ENCODE measurements at regions not wholly inside any gene's neighbourhood (a gene's known extent, or its start where the extent isn't known, plus 50 kb on each side); places are given as distances from the start of the nearest gene placed in this dataset.

- TF ChIP-seq CTCF (IDR thresholded peaks at IDR 0.05), result no peak
- TF ChIP-seq POLR2A (IDR thresholded peaks at IDR 0.05), result no peak
- TF ChIP-seq EP300 (IDR thresholded peaks at IDR 0.05), result no peak
- TF ChIP-seq POLR2AphosphoS5 (IDR thresholded peaks at IDR 0.05), result no peak
Measured at GRCh38 chr7:6889252-6889812, 63.3 kb upstream of the CCZ1B start.

Measured in sigmoid colon (tissue), 4 donors.